Right lobe of liver (tissue), 6 donors: ENCODE measurements at regions not wholly inside any gene's neighbourhood (a gene's known extent, or its start where the extent isn't known, plus 50 kb on each side); places are given as distances from the start of the nearest gene placed in this dataset.

ENCODE experiments used
- ATAC-seq, 4 donors: fragments of 200-7000 bp; cut with Tn5 transposase; one replicate each; pipeline ENCODE4 v1.9.1; 2020; ENCODE audit warnings: mild to moderate bottlenecking in 4 of 4, moderate library complexity in 4 of 4
- DNase-seq, 3 donors: peaks; one replicate each; pipeline ENCODE4 v3.0.0-alpha.2; 2020
- H3K27ac ChIP-seq, 3 donors: fragments of 200-600 bp; one replicate each; pipeline ENCODE4 v1.8.0; 2022
- H3K27me3 ChIP-seq, 2 donors: fragments of 200-600 bp; one replicate each; pipeline ENCODE4 v1.8.0; 2022
- H3K36me3 ChIP-seq, 4 donors: fragments of 200-600 bp; sonication (generic) in 1 of 4; one replicate each; pipeline versions ENCODE4 v1.5.1 to v1.8.0; 2017 to 2022; ENCODE audit warnings: control low read depth in 1 of 4
- H3K4me1 ChIP-seq, 4 donors: fragments of 200-600 bp; sonication (generic) in 1 of 4; one replicate each; pipeline versions ENCODE4 v1.5.1 to v1.8.0; 2017 to 2022; ENCODE audit warnings: control low read depth in 1 of 4
- H3K4me3 ChIP-seq, 3 donors: fragments of 200-600 bp; one replicate each; pipeline ENCODE4 v1.8.0; 2022
- H3K9me3 ChIP-seq, 4 donors: fragments of 200-600 bp; sonication (generic) in 1 of 4; one replicate each; pipeline versions ENCODE4 v1.5.1 to v1.8.0; 2017 to 2022; ENCODE audit warnings: control low read depth in 1 of 4
- CTCF ChIP-seq, 4 donors: fragments of 200-600 bp in 3 of 4; fragments of 450-650 bp in 1 of 4; IDR thresholded peaks; one replicate each; pipeline versions ENCODE4 v1.5.1 to v1.8.0; 2016 to 2022; ENCODE audit warnings: antibody characterized with exemption in 4 of 4, mild to moderate bottlenecking in 2 of 4
- POLR2A ChIP-seq: fragments of 450-650 bp; IDR thresholded peaks from one replicate; pipeline ENCODE4 v1.6.1; 2017; ENCODE audit warnings: antibody characterized with exemption, mild to moderate bottlenecking
- WGBS: methylation state at CpG from one replicate; pipeline ENCODE4 v1.1.6; 2018; ENCODE audit warnings: low coverage, low lambda C conversion rate; ENCODE audit not compliant: insufficient coverage; ENCODE audit errors: missing lambda C conversion rate; 5-methylcytosine and 5-hydroxymethylcytosine counted together
- intact Hi-C, 2 donors: fragments of 100-400 bp; cut with DNase I; formaldehyde crosslinking; loops; one replicate each; pipeline versions ENCODE4 v1.11.2 to v1.14.1; 2022
- donor health status: DM: no; HTN: yes; CAD: no.
- donor health status: DM: no; HTN: no; CAD: no.
- donor health status: DM: no; HTN: no; CAD: no.
- donor health status: DM: no; HTN: yes; CAD: no.
- donor health status: DM: no; HTN: yes; CAD: no.

GRCh38 chr10:112025228-112025627 lies 158.3 kb downstream of the GPAM start:
- Histone ChIP-seq H3K9me3 (no peaks in the 10 kb centered on the region), H3K4me3 (no peak overlapping the region), H3K27me3 (no peaks in the 10 kb centered on the region), H3K36me3 (no peaks in the 10 kb centered on the region), H3K27ac (no peak overlapping the region), H3K4me1 (no peaks in the 10 kb centered on the region)
- DNase-seq: no peak
- ATAC-seq: no peak
- intact Hi-C loops: no loop called here
- TF ChIP-seq POLR2A: no peak
- TF ChIP-seq CTCF (IDR thresholded peaks at IDR 0.05): no peak
- 84% methylated on average over 3 of the region's 4 CpGs for WGBS

GRCh38 chr10:112026438-112026837 lies 157.1 kb downstream of the GPAM start:
- Histone ChIP-seq H3K36me3 (no peaks in the 10 kb centered on the region), H3K9me3 (no peaks in the 10 kb centered on the region), H3K27ac (no peak overlapping the region), H3K4me1 (no peaks in the 10 kb centered on the region), H3K4me3 (no peak overlapping the region), H3K27me3 (no peaks in the 10 kb centered on the region)
- whole genome bisulfite sequencing: 82% methylated on average over 4 of the region's 4 CpGs
- intact Hi-C loops: no loop called here
- peak; percentile 12 to 26 (median 18) for TF ChIP-seq CTCF (IDR thresholded peaks at IDR 0.05)
- TF ChIP-seq POLR2A: no peak
- ATAC-seq: peak in 1 of 4 donors; percentile 36
- DNase-seq: no peak

GRCh38 chr10:112027731-112028280 lies 155.8 kb downstream of the GPAM start:
- ATAC-seq: no peak
- Histone ChIP-seq H3K4me1 (no peaks in the 10 kb centered on the region), H3K4me3 (no peak overlapping the region), H3K9me3 (no peaks in the 10 kb centered on the region), H3K27ac (no peak overlapping the region), H3K36me3 (no peaks in the 10 kb centered on the region), H3K27me3 (no peaks in the 10 kb centered on the region)
- intact Hi-C loops: no loop called here
- DNase-seq: no peak
- TF ChIP-seq POLR2A: no peak
- no peak for TF ChIP-seq CTCF (IDR thresholded peaks at IDR 0.05)
- 76% methylated on average over 4 of the region's 4 CpGs for WGBS

GRCh38 chr10:112030431-112030830 lies 153.1 kb downstream of the GPAM start:
- no peak for TF ChIP-seq POLR2A
- TF ChIP-seq CTCF (IDR thresholded peaks at IDR 0.05): no peak
- H3K27me3 ChIP-seq: no peaks in the 10 kb centered on the region

GRCh38 chr10:112039823-112040222 lies 143.7 kb downstream of the GPAM start:
- DNase-seq (no peak), ATAC-seq (no peak)
- Histone ChIP-seq H3K4me3 (no peak overlapping the region), H3K4me1 (no peaks in the 10 kb centered on the region), H3K27ac (no peak overlapping the region), H3K36me3 (no peaks in the 10 kb centered on the region), H3K9me3 (no peaks in the 10 kb centered on the region), H3K27me3 (no peaks in the 10 kb centered on the region)
- intact Hi-C loops: no loop called here
- WGBS: 91% methylated on average over 3 of the region's 3 CpGs
- TF ChIP-seq POLR2A (no peak), CTCF (IDR thresholded peaks at IDR 0.05) (no peak)

More at GRCh38 chr10:112030431-112030830, 153.1 kb downstream of the GPAM start:
- intact Hi-C loops: no loop called here
- no peak for ATAC-seq
- H3K9me3 ChIP-seq: no peaks in the 10 kb centered on the region
- DNase-seq: no peak
- H3K4me3 ChIP-seq: no peak overlapping the region
- H3K27ac ChIP-seq: no peak overlapping the region
- 82% methylated on average over 2 of the region's 2 CpGs for WGBS
- H3K36me3 ChIP-seq: no peaks in the 10 kb centered on the region
- H3K4me1 ChIP-seq: no peaks in the 10 kb centered on the region
